Suprapubic skin (tissue), 4 donors: ENCODE measurements at regions not wholly inside any gene's neighbourhood (a gene's known extent, or its start where the extent isn't known, plus 50 kb on each side); places are given as distances from the start of the nearest gene placed in this dataset.

Source experiments
- DNase-seq, 2 donors: peaks; one replicate each; pipeline ENCODE4 v3.0.0-alpha.2; 2019; ENCODE audit warnings: low spot score in 2 of 2
- H3K27ac ChIP-seq: fragments of 200-600 bp; sonication (generic); one replicate; pipeline ENCODE4 v1.5.1; 2019
- H3K27me3 ChIP-seq: fragments of 200-600 bp; sonication (generic); one replicate; pipeline ENCODE4 v1.5.1; 2019
- H3K36me3 ChIP-seq: fragments of 200-600 bp; sonication (generic); one replicate; pipeline ENCODE4 v1.5.1; 2019
- H3K4me1 ChIP-seq: fragments of 200-600 bp; sonication (generic); one replicate; pipeline ENCODE4 v1.5.1; 2019
- H3K4me3 ChIP-seq: fragments of 200-600 bp; sonication (generic); one replicate; pipeline ENCODE4 v1.5.1; 2019; ENCODE audit warnings: mild to moderate bottlenecking
- H3K9me3 ChIP-seq: fragments of 200-600 bp; sonication (generic); one replicate; pipeline ENCODE4 v1.5.1; 2019
- EP300 ChIP-seq: sonication (generic); formaldehyde crosslinking; IDR thresholded peaks from one replicate; pipeline ENCODE4 v1.6.1; 2017; ENCODE audit warnings: antibody characterized with exemption
- POLR2A ChIP-seq, 2 donors: fragments of 450-650 bp; IDR thresholded peaks; one replicate each; pipeline ENCODE4 v1.6.1; 2017; ENCODE audit warnings: antibody characterized with exemption in 2 of 2, mild to moderate bottlenecking in 2 of 2, moderate library complexity in 2 of 2
- POLR2AphosphoS5 ChIP-seq, 3 donors: sonication (generic); formaldehyde crosslinking; IDR thresholded peaks; one replicate each; pipeline ENCODE4 v1.6.1; 2017; ENCODE audit warnings: antibody characterized with exemption in 3 of 3
- WGBS: methylation state at CpG from one replicate; pipeline ENCODE4 v1.1.5; 2018; 5-methylcytosine and 5-hydroxymethylcytosine counted together
- TF ChIP-seq, protein P1 (sequence below), 2 donors: fragments of 200-600 bp in 1 of 2; fragments of 450-650 bp in 1 of 2; sonication (generic) in 1 of 2; IDR thresholded peaks; one replicate each; pipeline ENCODE4 v1.5.1; 2016 to 2019; ENCODE audit warnings: antibody characterized with exemption in 2 of 2, mild to moderate bottlenecking in 1 of 2, moderate library complexity in 1 of 2

- Histone ChIP-seq H3K27me3 (no peaks in the 10 kb centered on the region), H3K36me3 (no peaks in the 10 kb centered on the region), H3K4me3 (no peak overlapping the region), H3K27ac (no peak overlapping the region), H3K9me3 (no peaks in the 10 kb centered on the region), H3K4me1 (no peaks in the 10 kb centered on the region)
- DNase-seq, result peak in 1 of 2 donors; percentile 27
- TF ChIP-seq EP300 (no peak), POLR2AphosphoS5 (IDR thresholded peaks at IDR 0.05) (no peak), POLR2A (IDR thresholded peaks at IDR 0.05) (no peak)
- TF ChIP-seq, protein P1, sequence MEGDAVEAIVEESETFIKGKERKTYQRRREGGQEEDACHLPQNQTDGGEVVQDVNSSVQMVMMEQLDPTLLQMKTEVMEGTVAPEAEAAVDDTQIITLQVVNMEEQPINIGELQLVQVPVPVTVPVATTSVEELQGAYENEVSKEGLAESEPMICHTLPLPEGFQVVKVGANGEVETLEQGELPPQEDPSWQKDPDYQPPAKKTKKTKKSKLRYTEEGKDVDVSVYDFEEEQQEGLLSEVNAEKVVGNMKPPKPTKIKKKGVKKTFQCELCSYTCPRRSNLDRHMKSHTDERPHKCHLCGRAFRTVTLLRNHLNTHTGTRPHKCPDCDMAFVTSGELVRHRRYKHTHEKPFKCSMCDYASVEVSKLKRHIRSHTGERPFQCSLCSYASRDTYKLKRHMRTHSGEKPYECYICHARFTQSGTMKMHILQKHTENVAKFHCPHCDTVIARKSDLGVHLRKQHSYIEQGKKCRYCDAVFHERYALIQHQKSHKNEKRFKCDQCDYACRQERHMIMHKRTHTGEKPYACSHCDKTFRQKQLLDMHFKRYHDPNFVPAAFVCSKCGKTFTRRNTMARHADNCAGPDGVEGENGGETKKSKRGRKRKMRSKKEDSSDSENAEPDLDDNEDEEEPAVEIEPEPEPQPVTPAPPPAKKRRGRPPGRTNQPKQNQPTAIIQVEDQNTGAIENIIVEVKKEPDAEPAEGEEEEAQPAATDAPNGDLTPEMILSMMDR (IDR thresholded peaks at IDR 0.05), result no peak
- WGBS, result 80% methylated on average over 6 of the region's 12 CpGs
Observed at GRCh38 chr22:44442186-44442815, 55.7 kb downstream of the RTL6 start.

DNA sequence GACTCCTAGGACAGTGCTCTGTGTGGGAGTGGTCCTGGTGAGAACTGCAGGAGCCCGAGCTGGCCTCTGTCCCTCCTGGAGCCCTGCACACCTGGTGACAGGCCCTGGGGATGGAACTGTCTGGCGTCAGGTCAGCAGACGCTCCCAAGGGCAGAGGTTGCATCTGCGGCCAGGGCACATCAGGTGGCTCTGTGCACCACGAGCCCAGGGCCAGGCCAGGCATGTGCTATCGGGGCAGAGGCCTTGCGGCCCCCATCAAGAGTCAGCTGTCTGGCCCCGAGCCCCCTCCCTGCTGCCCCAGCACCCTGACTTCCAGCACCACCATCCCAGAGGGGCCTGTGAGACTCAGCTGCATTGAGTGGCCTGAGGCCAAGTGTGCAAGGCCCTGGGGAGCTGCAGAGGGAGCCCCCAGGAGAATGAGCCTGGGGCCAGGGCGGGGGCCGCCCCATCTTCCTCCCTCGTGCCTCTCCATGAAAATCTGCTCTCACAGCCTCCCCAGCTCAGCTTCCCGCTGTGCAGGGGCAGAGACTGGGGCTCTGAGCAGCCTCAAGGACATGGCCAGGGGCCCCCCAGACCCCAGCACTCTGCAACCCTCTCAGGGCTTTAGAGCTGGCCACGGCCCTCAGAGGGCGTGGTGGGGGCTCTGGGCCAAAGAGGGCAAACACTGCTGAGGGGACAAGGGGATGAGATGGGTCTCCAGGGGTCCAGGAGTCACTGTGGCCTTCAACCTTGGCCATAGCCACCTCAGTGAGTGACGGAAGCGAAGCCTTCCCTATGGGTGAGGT, 56.4 kb downstream of the RTL6 start:
- Histone ChIP-seq H3K9me3 (no peaks in the 10 kb centered on the region), H3K36me3 (no peaks in the 10 kb centered on the region)

DNA sequence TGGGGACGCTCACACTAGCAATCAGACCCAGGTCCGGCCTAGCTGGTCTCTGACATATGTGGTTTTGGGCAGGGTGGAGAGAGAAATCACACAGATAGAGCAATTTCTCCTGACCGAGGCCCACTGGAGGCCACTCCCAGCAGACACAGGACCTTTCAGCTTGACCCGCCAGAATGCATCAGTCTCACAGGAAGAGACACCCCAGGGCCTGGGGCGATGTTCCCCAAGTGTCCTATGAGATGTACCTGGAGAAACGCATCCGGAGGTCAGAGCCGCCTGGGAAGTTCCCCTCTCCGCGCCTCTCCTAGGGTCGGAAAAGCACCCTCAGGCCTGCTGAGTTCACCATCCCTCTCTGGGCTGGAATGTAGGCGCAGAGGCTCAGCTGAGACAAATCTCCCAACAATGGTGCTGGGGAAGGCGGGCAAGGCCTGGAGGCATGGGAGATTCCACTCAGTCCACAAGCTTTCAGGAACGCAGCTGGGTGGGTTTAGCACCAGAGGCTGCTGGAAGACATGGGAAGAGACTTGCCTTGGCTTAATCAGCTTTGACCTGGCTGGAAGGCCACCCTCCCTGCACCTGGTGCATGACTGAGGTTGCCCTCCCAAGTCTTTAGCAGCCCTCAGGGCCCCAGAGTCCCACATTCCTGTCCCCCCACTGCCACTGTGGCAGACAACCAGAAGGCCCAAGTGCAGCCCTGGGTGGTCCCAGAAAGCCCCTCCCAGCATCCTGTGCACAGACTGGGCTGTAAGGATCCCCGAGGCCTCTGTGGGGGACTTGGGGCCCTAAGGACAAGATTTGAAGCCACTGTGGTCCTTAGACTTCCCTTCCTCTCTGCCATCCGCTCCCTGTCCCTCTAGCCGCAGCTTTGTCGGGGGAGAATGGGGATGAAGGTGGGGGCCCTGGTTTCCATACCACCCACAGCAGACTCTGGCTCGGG, 57.5 kb downstream of the RTL6 start:
- no peaks in the 10 kb centered on the region for H3K36me3 ChIP-seq
- DNase-seq, result no peak
- 85% methylated on average over 19 of the region's 19 CpGs for WGBS
- TF ChIP-seq EP300, result no peak
- TF ChIP-seq POLR2AphosphoS5 (IDR thresholded peaks at IDR 0.05), result no peak
- TF ChIP-seq, protein P1 (IDR thresholded peaks at IDR 0.05), result no peak
- TF ChIP-seq POLR2A (IDR thresholded peaks at IDR 0.05), result no peak
- no peak overlapping the region for H3K27ac ChIP-seq
- H3K9me3 ChIP-seq, result no peaks in the 10 kb centered on the region
- H3K27me3 ChIP-seq, result no peaks in the 10 kb centered on the region
- no peaks in the 10 kb centered on the region for H3K4me1 ChIP-seq
- H3K4me3 ChIP-seq, result no peak overlapping the region

More for the DNA sequence above, 56.4 kb downstream of the RTL6 start:
- no peaks in the 10 kb centered on the region for H3K27me3 ChIP-seq
- peak in 1 of 2 donors; percentile 53 for DNase-seq
- H3K4me1 ChIP-seq, result no peaks in the 10 kb centered on the region
- TF ChIP-seq, protein P1 (IDR thresholded peaks at IDR 0.05), result no peak
- TF ChIP-seq POLR2A (IDR thresholded peaks at IDR 0.05) (no peak), EP300 (no peak), POLR2AphosphoS5 (IDR thresholded peaks at IDR 0.05) (no peak)
- H3K4me3 ChIP-seq, result no peak overlapping the region
- no peak overlapping the region for H3K27ac ChIP-seq
- WGBS, result 60% methylated on average over 3 of the region's 16 CpGs

DNA sequence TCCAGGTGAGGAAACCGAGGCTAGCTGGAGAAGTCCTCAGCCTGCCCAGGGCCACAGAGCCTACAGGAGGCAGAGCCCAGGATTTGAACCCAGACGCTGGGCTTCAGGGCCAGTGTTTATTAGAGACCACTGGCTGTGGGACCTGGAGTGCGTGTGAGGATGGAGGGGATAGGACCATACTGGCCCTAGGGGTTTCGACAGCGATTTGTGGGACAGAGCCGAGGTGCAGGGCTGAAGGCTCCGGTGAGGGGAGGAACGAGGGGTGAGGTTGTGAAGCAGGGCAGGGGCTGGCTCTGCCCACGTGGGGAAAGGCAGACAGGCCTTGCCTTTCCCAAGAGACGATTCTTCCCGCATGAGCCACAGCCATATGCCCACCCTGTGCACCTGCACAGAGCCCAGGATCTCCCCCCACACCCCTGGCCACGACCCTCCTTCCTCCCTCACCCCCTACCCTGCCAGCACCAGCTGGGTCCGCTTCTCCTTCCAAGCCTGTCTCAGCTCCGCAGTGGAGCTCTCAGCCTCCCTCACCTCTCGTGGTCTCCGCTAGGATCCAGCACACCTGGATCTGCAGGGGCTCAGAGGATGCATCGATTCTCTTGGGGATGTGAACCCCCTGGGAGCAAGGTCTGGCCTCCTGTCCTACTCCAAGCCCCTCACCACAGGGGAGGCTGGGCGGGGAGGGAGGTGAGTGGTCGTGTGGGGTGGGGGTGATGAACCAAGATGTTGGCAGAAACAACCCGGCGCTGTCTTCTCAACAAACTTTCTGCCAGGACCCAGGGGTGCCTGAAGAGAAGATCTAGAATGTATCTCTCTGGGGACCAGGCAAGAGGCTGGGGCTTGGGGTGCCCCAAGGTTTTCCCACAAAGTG, 58.4 kb downstream of the RTL6 start:
- peak in 1 of 2 donors; percentile 48 for DNase-seq
- Histone ChIP-seq H3K4me1 (no peaks in the 10 kb centered on the region), H3K4me3 (no peak overlapping the region), H3K27me3 (no peaks in the 10 kb centered on the region), H3K36me3 (no peaks in the 10 kb centered on the region), H3K27ac (no peak overlapping the region), H3K9me3 (no peaks in the 10 kb centered on the region)
- WGBS, result 78% methylated on average over 21 of the region's 21 CpGs
- TF ChIP-seq, protein P1 (IDR thresholded peaks at IDR 0.05), result no peak
- TF ChIP-seq POLR2A (IDR thresholded peaks at IDR 0.05), result no peak
- TF ChIP-seq EP300, result no peak
- TF ChIP-seq POLR2AphosphoS5 (IDR thresholded peaks at IDR 0.05), result no peak
